Right ventricle myocardium superior (tissue), 1 donor: ENCODE measurements at regions not wholly inside any gene's neighbourhood (a gene's known extent, or its start where the extent isn't known, plus 50 kb on each side); places are given as distances from the start of the nearest gene placed in this dataset.
A peak's percentile ranks its signal among the peaks of the same experiment; 100 is the strongest.

Experiments used
- ATAC-seq: fragments of 200-7000 bp; cut with Tn5 transposase; one replicate; pipeline ENCODE4 v1.9.1; 2020; ENCODE audit warnings: mild to moderate bottlenecking; ENCODE audit not compliant: poor library complexity
- DNase-seq: peaks from one replicate; pipeline ENCODE4 v3.0.0-alpha.2; 2020
- intact Hi-C: fragments of 100-400 bp; cut with DNase I; formaldehyde crosslinking; loops from one replicate; pipeline ENCODE4 v1.11.2; 2022
- donor health status: DM: no; HTN: yes; CAD: no; lungs with severe emphysema.

DNA sequence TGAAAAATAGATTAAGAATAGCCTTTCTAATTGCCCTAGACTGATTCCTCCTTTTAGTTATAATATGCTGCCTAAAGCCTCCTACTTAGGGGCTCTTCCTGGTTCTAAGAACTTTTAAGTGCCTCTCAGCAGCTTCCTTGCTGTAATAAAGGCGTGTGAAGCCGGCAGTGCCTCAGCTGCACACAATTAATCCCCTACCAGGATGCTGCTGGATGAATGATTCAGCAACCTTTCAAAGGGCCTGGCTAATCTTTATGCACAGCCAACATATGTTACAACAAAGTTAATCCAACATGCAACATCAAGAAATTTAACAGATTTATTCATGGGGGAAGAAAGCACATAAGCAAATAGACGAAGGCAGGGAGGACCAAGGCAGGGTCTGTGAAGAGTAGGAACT, 145.2 kb downstream of the PMP22 start:
- intact Hi-C loops = no loop called here
- DNase-seq (no peak), ATAC-seq (no peak)

DNA sequence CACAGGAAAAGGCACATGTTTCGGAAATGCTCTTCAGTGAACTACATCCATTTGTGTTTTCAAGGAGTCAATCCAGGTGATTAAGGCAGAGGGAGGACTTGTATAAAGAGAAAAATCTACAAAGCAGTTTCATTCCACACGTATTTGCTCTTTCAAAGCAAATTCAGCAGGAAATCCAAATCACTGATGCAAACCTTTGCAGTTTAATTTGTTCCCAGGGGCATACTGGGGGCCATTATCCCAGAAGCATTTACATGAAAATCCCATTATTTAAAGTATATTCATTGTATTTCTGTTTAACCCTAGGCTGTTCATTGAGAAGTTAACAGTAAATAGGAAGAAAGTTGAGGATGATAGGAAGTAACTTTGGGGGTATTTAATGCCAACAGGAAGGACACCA, 147.9 kb downstream of the PMP22 start:
- DNase-seq (no peak), ATAC-seq (no peak)
- intact Hi-C loops = no loop called here

DNA sequence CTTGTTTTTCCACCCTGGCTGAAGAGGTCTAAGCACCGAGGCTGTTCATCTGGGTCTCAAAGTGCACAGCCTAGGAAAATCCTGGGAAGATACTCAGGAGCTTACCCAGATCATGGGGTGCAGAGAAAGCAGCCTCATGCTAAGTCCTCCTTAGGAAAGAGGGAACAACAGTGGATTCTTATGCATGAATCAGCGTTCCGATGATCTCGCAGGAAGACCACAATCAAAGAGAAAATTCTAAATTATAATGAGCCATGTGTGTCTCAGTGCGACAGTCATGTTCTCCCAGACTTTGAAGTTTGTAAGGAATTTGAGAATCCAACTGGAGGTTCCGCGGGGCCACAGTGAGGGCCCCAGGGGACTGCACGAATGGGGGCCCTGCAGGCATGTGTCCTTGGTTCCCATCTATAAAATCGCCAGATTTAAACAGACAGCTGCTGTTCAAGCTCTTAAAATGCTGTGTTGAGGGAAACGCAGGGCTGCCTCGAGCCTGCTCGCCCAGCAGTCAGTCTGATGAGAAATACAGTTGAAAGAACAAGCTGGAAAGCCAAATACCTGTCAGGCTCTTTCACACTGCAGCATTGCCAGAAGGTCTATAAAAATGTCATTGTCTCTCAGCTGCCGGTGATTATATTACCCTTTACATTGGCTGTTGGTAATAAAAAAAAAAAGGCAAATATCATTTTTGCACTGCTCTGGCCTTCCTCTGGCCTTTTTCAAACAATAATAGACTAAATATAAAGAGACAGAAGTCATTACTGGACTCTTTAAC, 152.1 kb downstream of the PMP22 start:
- no peak for DNase-seq
- peak; percentile 87 for ATAC-seq
- intact Hi-C loops = no loop called here

DNA sequence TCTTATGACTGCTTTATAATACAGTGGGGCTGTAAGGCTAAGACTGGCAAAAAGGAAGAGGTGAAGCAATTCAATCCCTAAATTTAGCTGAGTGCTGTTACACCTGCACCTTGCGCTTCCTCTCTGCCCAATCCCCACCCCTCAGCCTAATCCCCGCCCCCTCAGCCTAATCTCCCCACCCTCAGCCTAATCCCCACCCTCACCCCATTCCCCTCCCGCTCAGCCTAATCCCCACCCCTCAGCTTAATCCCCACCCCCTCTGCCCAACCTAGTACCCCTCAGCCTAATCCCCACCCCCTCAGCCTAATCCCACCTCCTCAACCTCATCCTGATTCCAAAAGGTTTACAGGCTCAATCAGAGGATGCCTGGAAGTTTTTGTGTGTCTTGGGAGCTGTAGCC, 155.5 kb downstream of the PMP22 start:
- DNase-seq (no peak), ATAC-seq (no peak)
- intact Hi-C loops = no loop called here

DNA sequence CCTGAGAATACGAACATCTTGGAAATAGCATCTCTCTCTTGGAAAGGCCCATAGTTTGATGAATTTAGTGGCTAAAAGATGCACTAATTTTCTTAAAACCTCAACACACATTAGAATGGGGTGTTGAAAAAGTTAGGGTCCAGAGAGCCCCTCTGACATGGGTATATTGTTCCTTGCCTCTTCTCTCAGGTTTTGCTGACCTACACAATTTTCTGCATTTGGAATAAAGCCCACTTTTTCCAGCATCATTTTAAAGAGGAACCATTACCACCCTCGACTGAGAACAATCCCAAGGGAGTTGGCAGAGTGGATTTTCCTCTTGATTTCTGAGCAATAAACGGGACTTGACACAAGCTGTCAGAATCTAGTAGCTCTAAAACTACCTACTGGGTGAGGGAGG, 156.1 kb downstream of the PMP22 start:
- intact Hi-C loops = no loop called here
- DNase-seq (no peak), ATAC-seq (no peak)

DNA sequence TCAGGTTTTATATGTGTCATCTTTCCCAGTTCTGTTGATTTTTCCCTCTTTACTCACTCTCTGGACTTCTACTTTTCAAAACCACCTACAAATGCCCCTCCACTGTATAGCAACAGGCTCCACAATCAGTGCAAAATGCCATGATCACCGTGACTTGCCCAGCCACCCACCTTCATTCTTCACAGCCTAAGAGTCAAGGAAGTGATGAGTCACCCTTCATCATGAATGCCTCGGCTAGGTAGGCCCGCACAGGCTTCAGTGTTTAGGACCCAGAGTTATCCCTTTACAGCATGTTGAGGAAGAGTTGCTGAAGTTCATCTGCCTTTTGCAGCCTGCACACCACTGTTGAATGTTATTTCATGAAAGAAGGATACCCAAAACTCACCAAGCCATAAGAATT, 158.6 kb downstream of the PMP22 start:
- ATAC-seq = no peak
- intact Hi-C loops = no loop called here
- no peak for DNase-seq

DNA sequence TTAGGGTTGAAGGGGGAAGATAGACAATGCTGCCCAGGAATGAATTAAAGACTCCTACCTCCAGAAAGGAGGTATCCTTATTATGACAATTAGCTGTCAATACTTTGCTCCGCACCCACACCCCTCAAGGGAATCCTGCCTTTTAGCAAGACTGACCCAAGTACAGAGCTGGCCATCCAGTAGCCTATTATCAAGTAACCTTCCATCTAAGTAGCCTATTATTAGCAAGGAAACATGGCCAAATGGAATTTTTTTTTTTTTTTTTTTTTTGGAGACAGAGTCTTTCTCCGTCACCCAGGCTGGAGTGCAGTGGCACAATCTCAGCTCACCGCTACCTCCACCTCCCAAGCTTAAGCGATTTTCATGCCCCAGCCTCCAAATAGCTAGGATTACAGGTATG, 161.3 kb downstream of the PMP22 start:
- DNase-seq = no peak
- intact Hi-C loops = no loop called here
- peak; percentile 59 for ATAC-seq

DNA sequence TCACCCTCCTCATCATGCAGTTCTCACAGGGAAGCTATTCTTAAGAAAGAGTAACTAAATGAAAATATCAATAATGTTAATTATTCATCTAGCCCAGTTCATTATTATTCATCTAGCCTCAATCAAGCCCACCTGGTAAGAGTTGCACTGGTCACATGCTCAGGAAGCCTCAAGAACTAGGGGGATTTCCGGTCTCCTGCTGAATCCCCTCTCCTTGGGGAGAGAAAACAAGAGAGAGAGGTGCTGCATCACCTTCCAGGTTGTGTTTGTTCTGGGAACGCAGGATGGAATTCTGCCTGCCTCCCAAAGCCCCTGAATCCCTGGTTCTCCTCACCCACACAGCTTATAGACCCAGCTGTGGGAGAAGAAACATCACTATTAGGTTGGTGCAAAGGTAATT, 164.0 kb downstream of the PMP22 start:
- ATAC-seq = no peak
- intact Hi-C loops = no loop called here
- no peak for DNase-seq

DNA sequence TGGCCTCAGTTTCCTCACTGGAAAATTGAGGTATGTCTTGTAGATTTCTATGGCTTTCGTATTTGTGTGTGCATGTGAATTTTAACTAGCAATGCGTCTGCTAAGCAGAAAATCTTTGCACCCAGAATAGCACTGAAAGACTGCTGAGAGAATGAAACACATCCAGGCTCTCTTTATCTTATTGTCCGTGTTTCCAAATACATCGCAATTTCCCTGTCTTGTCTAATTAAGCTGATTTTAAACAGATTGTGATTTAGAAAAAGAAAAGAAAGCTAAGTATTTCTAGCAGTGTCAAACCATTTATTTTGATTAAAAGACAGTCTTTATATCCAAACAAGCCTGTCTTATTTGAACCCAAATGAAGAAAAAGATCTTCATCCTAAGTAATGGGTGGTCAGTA, 168.6 kb downstream of the PMP22 start:
- intact Hi-C loops = no loop called here

DNA sequence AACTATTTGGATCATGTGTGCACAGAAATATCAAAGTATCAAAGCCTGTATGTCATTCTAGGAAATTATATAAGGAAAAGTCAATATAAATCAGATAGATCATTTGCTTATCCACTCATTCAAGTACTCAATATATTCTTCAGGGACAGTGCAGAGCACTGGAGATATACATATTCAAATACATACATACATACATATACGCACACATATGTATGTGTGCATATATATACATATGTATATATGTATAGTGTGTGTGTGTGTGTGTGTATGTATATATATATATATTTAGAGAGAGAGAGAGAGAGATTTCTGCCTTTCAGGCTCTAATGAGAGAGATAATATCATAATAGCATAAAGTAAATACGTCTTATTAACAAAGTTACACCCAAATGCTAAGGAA, 169.2 kb downstream of the PMP22 start:
- DNase-seq (no peak), ATAC-seq (no peak)
- intact Hi-C loops = no loop called here

More for the DNA sequence above, 168.6 kb downstream of the PMP22 start:
- DNase-seq (no peak), ATAC-seq (no peak)

DNA sequence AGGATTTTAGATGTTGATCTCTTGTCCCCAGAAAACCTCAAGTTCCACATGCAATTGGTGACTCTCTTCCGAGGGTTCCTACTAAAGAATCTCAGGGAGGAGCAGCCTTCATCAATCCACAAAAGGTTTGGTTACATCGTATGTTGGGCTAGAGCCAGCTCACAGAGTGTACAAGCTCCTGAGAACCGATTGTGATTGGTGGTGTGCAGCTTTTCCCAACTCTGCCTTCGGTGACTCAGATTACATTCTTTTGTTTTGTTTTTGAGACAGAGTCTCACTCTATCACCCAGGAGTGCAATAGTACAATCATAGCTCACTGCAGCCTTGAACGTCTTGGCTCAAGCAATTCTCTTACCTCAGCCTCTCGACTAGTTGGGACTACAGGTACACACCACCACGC, 172.4 kb downstream of the PMP22 start:
- intact Hi-C loops = no loop called here
- no peak for DNase-seq

DNA sequence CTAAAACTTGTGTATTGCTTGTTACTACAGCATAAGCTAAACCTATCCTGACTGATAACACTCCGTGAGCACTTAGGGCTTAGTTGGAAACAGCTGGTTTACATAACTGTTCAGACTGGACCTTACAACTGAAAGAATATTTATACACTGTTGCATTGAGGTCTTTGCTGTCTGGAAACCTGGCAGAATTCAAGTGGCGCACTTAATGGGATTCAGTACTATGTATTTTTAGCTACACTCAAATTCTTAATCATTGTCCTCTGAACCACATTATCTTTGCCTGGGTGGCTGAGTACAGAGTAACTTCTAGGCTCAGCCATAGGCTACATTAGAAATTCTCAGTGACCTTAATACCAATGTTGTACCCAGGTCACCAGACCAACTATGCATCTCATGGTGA, 172.9 kb downstream of the PMP22 start:
- DNase-seq (no peak), ATAC-seq (peak; percentile 80)
- intact Hi-C loops = no loop called here

More for the DNA sequence above, 172.4 kb downstream of the PMP22 start:
- ATAC-seq = peak; percentile 40

DNA sequence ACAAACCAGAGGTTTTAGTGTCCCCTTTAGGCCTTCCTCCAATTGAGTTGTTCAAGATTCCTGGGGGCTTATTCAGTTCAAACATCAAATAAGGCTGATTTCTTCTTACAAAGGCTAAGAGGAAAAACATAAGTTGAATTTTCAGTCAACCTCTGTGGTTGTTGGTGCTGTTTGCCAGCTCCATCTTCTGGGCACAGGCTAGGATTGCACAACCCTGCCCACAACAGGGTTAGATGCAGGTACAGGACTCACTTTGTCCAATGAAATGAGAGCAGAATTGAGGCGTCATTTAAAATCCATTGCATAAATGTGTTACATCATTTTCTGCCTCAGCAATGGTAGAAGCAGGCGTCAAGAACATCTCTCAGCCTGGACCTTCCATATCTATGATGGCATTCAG, 173.3 kb downstream of the PMP22 start:
- no peak for ATAC-seq
- intact Hi-C loops = no loop called here
- no peak for DNase-seq

DNA sequence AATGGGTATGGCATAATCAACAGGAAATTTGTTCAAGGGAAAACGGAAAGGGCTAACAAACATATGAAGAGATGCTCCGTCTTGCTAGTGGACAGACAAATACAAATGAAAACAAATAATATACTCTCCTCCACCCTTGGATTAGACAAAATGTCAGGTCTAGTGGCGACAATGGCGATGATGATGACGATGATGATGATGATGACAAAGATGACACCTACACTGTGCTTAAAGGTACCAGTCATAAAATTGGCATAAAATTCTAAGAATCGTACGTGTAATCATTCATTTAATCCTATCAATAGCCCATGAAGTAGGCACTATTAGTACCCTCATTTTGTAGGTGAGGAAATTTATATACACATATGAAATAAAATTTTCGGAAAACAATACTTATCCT, 174.6 kb downstream of the PMP22 start:
- ATAC-seq = no peak
- intact Hi-C loops = no loop called here
- no peak for DNase-seq

DNA sequence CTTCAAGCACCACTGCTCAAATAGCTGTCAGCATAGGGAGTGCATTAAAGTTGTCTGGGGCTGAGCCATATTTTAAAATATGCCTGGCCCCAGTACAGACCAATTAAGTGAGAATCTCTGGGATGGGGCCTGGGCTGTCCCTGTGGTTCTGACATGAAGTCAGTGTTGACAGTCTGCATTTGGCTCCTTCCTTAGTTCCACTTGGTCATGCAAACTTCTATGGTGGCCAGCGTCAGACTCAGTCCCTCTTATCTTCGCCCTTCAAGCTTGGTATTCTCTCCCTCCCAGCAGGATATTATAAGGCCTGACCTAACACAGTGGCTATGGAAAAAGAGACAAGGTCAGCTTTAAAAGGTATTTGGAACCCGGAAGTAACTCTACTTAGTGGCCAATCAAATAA, 177.2 kb downstream of the PMP22 start:
- intact Hi-C loops = no loop called here
- DNase-seq = peak; percentile 54
- ATAC-seq = peak; percentile 88

DNA sequence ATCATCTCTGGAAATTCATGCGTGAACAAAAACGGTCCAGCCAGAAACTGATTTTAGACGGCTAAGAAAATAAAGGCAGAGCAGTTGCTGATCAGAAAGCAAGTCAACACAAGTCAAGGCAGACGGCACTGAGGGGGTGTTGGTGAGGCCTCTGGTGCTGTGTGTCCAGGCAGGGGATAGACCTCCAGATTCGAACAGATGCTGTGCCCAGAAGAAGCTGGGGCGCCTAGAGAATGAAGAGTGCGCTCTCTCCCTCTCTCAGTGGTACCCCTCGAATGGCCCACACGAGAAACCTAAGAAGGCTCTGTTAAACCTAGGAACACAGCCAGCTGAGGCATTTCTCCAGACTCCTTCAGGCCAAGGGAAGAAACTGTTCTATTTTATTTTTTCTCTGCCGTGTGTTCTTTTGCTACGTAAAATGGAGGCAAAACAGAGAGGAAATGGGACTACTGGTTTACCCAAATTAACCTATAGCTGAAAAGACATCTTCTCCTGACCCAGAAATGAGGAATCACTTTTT, 178.3 kb downstream of the PMP22 start:
- intact Hi-C loops = no loop called here
- DNase-seq (no peak), ATAC-seq (no peak)

DNA sequence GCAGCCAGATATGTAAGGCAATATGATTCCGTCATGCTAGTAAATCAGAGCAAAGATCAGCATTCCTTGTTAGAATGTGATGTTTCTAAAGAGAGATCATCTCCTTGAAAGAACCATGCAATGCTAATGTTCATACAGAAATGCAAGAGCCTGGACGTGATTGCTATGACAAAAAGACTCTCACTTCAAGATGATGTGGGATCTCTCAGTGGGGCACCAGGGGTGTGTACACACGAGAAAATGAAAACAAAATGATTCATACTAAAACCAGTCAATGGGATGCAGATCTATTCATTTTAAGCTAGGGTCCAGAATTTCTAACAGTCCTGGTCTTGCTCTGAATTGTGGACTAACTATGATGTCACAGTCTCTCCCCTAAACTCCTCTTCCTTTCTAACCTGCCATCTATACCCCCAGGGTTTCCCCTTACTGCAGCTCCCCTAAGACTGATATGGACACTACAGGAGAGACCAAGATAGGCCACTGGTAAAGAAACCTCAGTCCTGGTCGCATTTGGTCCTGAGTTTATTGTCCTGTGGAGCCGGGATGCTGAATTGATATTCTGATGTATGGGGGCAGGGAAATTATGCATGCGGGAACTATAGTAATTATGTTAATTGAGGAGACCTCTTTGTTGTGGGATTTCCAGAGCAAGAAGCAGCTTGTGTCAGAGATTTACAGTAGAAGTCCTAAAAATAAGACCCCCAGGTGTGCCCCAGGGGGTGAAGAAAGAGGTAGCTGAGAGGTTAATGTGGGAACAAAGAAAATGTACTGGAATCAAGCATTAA, 179.0 kb downstream of the PMP22 start:
- DNase-seq (no peak), ATAC-seq (no peak)
- intact Hi-C loops = no loop called here

DNA sequence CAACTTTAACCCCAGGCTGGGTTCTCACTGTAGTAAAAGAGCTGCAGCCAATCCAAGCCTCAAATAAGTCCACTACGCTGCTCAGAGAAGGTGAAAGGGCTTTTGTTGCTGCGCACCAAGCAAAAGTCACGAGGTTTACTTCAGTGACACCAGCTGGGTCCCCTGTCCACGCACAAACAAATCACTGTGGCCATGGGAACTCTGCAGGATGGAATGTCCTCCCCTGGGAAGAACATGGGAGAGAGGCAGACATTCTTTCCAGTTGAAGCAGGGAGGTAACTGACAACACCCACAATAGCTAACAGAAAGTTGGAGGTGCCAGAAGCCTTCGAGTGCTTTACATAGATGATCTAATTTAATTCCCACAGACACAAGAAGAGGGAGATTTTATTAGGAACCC, 181.9 kb downstream of the PMP22 start:
- intact Hi-C loops = no loop called here
- ATAC-seq = peak; percentile 80
- no peak for DNase-seq

DNA sequence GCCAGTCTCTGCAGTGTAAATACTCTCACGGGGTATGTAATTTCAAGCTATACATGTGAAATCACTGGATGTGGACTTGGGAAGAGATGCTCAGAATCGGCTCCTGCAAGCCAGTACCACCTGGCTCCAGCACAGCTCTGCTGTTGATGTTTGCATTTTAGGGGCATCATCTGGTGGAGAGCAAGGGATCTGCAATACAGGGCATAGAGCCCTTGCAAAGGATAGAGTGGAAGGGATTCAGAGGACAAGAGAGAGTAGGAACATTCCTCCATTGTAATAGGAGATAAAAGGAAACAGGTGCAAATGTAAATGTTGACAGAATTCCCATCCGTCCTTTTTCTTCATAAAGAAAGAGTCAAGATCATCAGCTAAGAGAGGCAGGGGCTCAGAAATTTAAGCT, 184.1 kb downstream of the PMP22 start:
- intact Hi-C loops = no loop called here
- ATAC-seq (no peak), DNase-seq (no peak)

DNA sequence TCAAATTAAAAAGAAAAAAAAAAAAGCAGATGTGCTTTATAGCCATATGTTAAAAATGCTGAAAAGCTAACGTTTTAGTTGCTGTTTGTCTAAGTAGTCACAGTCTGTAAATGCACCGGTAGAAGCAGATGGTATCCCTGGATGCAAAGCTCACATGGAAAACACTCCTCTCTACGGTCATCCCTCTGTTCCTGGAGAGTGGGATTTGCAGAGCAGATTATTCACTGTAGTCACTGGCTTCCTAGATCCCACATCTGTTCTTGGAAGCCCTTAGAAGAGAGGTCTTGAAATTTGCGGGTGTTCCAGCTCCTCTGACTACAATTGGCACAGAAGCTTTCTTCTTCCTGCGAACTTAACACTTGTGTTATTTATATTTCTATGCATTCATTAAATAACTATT, 186.6 kb downstream of the PMP22 start:
- DNase-seq = no peak
- intact Hi-C loops = no loop called here
- no peak for ATAC-seq
